ENCODE measurements at regions not wholly inside any gene's neighbourhood (a gene's known extent, or its start where the extent isn't known, plus 50 kb on each side); places are given as distances from the start of the nearest gene placed in this dataset.

GRCh38 chr21:27649323-27649722 lies 682.4 kb upstream of the ADAMTS5 start:
- no peak for DNase-seq

DNA sequence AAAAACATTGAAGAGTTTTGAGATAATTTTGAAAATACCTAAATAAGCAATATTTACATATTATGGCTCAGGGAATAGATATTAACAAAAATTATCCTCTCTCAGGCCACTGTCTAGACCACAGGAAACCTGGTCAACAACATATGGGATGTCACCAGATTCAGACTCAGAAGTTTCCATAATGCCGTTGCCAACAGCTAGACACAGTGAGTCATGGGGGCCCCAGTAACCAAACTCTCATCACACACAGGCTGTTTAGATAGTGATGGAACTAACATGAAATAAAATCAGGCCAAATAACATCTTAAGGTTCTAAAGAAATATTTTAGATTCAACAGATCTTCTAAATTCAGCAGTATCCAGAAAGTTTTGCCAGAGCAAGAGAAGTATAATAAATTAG lies 681.7 kb upstream of the ADAMTS5 start:
- no peak for DNase-seq

DNA sequence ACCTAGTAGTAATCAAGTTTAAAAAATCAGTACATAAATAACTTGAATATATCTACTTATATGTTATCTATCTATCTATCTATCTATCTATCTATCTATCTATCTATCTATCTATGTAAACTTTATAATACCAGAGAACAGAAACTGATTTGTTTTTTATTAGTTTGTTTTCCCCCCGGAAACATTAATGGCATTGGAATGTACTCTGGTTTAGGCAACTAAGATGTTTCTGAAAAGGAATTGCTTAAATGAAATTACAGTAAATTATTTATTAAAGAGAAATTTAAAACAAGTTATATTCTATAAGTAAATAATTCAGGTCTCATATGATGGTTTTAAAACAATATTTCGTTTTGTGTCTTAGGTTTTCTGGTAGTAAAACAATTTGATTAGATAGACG lies 681.0 kb upstream of the ADAMTS5 start:
- DNase-seq, result no peak

GRCh38 chr21:27647401-27647800 lies 680.5 kb upstream of the ADAMTS5 start:
- no peak for DNase-seq

GRCh38 chr21:27646691-27647090 lies 679.8 kb upstream of the ADAMTS5 start:
- no peak for DNase-seq

DNA sequence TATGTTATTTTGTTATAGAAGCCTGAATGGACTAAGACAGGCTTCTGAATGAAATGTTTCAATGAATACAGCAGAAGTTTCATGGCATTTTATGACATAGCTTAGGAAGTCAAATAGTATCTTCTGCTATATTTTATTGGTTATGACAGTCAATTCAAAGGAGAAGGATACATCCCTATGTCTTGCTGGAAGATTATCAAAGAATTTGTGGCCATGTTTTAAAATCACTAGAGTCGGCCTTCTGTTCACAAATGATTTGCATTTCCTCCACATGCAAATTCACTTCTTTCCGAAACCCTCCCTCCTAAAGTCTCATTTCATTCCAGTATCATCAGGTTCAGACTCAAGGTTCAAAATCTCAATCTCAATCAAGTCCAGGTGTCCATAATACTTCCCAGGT lies 679.2 kb upstream of the ADAMTS5 start:
- DNase-seq, result no peak

GRCh38 chr21:27645285-27645684 lies 678.4 kb upstream of the ADAMTS5 start:
- DNase-seq, result no peak

DNA sequence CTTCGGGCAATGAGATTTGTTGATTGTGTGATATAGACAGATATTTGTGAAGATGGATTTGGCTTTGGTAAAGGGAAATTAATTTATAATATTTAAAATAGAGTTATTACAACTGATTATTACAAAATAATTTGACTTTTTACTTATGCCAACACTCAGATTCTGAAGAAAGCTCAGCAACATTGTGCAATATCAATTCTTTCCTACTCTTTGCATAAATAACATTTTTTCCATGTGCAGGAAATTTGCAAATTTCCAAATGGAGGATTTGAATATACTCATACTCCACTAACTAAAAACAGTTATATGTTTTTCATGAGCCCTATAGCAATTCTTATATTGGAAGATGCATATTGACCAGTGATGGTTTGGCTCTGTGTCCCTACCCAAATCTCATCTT lies 676.4 kb upstream of the ADAMTS5 start:
- DNase-seq, result no peak

DNA sequence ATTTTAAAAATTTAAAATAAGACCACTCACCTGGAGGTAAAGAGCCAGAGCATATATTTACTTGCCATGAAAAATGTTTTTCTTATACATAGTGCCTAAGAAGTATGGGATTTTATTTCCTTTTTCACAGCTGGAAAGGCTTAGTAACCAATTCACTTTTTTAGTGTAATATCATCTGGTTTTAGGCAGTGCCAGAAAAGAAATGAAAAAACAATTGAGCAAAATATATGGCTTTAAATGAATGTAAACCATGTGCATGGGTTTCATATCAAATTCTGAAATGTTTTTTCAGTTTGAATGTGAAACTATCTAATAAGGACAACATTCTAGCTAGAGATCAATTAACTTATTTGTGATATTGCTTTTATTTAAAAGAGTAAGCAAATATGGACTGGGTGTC lies 672.4 kb upstream of the ADAMTS5 start:
- DNase-seq, result no peak

DNA sequence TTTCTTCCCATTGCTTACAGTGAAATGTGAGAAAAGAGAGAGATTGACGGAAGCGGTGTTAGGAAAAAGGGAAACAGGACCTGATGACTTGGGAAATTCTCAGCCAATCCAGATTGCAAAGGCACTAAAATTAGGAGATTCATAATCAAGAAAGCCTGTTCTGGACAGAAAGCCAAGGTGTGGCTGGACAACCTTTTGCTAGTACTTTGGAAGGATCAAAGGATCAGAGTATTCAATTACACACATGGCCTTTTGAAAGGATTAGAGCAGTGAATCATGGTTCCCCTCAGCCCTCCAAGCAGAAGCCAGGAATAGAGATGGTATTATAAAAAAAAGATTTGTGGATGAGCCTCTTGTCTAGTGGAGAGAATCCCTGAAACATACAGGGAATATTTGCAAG lies 669.8 kb upstream of the ADAMTS5 start:
- DNase-seq, result no peak

DNA sequence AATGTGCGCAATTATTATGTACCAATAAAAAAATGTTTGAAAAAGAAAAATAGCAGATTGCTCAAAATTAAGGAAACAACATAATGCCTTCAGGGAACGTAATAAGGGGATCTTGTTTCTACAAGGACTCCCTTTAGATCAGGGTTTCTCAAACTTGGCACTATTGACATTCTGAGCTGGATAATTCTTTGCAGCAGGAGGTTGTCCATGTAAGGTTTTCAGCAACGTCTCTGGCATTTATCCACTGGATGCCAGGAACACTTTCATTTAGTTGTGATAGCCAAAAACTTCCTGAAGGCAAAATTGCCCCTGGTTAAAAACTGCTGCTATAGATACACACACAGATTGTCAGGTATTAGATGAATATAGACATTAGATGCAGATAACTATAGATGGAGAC lies 666.7 kb upstream of the ADAMTS5 start:
- DNase-seq, result no peak

- DNase-seq, result no peak
Observed at GRCh38 chr21:27631471-27631870, 664.6 kb upstream of the ADAMTS5 start.

DNA sequence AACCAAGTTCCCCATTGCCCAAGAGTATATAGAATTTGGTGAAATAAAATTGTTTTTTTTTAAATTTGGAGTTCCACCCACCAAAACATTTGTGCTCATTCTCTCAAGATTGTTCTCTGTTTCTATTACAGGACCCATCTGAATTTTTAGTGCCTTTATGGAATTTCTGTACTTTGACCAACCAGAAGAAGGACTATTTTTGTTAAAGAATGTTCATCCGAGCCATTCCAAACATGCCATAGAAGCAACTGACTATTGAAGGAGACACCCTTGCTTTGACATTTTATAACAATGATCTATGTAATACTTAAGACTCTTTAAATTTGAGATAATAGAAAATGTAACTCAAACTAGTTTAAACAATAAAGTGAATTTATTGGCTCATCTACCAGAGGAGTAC lies 655.7 kb upstream of the ADAMTS5 start:
- no peak for DNase-seq

DNA sequence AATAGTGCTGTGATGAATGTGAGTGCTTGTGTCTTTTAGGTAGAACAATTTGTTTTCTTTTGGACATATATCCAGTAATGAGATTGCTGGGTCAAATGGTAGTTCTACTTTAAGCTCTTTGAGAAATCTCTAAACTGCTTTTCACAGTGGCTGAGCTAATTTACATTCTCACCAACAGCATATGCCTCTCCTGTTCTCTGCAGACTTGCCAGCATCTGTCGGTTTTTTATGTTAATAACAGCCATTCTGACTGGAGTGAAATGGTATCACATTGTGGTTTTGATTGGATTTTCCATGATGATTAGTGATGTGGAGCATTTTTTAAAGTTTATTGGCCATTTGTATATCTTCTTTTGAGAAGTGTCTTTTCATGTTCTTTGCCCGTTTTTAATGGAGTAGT lies 647.3 kb upstream of the ADAMTS5 start:
- no peak for DNase-seq

DNA sequence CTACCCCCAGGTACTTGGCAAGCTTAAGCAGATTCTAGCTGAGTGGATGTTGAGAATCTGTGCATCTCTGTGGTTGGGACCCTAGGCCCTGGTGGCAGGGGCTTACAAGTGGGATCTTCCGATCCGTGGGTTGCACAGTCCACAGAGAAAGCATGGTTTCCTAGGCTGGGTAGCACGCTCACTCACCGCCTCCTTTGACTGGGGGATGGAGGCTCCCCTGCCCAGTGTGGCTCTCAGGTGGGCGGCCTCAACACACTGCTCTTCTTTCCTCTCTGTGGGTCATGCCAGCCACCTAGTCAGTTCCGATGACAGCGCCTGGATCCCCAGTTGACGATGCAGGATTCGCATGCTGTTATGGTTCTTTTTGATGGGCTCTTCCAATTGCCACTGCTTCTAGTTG lies 639.5 kb upstream of the ADAMTS5 start:
- no peak for DNase-seq

DNA sequence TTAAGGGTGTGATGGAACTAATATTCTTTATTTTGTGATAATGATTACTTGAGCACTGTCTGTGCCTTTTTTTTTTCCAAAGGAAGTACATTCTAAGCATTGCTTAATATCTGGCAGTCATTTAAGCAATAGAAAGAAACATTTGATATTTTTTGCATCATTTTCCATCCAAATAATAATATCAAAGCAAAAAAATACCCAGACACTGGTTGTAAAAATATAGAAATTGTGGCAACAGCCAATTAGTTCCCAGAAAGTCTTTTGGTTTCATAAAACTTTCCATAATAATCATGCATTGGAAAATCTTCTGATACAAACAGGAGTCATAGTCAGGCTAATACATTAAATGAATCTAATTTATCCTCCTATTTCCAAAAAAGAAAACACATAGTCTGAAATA lies 629.3 kb upstream of the ADAMTS5 start:
- DNase-seq, result no peak

- no peak for DNase-seq
Observed at GRCh38 chr21:27595716-27596115, 628.8 kb upstream of the ADAMTS5 start.

DNA sequence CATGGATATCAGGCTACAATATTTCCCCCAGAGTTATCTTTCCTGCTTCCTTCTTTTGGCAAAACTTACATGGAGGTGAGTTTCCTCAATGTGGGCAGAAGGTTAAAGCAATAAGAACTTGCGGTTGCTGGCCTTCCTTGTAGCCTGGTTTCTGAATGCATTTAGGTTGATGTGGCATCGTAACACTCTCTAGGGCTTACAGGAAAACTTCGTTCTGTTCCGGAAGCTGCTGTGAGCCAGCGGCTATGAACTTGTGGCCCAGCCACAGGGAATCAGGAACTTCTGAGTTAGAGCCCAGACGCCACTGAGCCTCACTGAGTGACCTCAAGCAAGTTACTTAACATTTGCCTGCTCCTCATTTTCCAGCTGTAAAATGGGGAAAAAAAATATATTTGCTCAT lies 623.4 kb upstream of the ADAMTS5 start:
- no peak for DNase-seq

DNA sequence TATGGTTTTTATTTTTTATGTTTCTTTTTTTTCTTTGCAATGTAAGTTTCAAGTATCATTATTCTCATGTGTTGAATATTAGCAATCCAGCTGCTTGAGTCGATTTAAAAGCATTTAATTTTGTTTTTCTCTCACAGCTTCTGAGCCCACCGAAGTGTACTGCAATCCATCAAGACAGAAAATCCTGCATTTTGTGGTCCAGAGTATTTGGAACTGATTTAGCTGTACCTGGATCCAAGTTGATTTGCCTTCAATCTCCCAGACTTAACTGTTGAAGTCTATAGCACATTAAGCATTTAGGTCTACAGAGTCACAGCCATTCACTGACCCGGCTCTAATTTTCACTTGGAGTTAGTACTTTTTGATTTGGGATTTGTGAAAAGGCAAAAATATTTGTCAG lies 622.9 kb upstream of the ADAMTS5 start:
- DNase-seq, result no peak

DNA sequence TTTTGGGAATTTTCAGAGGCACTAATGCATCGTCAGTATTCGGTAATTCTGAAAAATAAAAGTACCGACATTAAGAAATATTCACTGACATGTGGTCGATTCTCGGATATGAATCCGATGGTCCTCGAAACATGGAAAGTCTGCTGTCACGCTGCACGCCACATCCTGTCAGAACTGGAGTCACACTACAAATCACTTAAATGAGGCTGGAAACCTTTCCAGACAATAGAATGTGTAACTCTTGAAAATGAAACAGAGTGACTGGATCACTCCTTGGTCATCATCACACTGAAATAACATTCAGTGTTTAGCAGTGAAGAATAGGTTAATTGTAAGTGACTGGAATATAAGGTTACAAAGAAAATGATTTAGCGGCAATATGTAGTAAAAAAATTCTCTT lies 620.1 kb upstream of the ADAMTS5 start:
- DNase-seq, result no peak

DNA sequence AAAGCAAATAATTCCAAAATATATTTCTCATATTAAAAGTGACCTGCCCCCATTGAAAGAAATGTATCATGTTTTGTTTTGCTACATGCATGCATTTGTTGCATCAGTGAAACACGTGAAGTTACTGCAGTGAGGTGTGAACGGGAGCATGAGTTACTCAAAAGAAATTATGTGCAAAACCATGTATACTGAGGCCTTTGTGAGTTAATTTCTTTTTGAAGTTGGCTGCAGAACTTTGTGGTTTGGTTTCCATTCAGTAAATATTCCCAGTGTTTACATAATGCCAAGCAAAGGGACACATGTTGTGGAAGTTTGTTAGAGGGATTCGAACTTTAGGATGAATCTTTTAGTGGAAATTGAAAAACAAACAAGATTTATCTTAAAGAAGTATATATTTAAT lies 619.4 kb upstream of the ADAMTS5 start:
- no peak for DNase-seq

DNA sequence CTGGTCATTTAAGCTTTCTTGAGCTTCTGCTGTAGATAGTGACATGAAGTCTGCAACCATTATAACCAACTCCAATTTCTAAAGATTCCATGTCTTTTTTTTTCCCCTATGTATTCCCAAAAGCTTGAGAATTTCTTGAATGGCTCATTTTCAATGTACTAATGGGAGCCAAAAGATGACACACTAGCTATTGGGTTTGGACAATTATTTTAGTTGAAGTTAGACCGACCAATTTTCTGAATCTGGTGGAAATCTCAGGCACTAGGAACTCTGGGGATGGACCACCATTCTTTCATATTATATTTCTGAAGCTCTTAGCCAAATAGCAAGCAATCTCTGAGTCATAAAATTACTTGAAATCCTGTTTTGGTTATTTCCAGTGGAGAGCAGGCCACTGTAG lies 617.4 kb upstream of the ADAMTS5 start:
- no peak for DNase-seq

DNA sequence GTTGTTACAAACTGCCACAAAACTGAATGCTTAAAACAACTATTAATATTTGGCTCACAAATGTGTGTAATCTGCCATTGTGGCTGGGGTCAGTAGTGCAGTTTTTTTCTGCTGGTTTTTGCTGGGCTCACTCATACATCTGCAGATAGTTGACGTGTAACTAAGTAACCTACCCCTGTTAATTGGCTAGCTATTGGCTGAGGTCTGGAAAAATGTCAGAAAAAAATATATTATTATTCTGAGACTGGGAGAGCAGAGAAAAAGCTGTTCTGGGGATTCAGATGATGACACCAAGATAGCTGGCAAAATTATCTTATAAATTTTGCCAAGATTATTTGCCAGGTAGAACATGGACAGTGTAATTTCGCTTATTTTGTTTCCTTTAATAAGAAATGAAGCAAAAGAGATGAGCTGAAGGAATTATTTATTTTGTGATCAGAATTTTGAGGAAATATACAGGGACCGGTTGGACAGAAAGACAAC lies 616.1 kb upstream of the ADAMTS5 start:
- DNase-seq, result no peak

DNA sequence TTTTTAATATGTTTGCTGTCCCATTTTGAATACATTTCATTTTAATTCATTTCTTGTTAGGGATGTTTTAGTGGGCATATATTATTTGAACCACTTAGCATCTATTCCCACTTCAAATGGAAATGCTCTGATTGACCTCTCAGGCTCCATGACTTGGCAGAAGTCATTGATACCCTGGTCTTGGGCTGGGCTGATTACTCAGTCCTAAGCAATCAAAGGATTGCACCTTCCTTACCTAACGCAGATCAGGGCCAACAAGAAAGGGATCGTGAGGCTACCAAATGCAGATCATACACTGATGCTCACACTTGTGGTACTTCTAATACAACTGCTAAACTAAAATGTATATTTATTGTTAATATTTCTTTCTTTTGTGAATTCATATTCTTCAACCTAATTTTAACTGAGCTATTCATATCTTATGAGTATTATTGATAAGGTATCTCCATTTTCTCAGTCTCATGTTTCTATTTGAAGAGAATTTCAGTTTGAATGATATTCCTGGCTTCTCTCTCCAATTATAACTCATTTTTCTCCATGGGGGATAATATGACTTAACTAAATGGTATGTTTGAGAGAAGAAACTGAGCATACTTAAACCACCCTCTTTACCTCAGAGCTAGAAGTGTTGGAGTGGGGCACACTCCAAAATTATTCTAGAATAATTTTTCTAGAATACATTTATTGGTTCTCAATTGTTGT lies 615.5 kb upstream of the ADAMTS5 start:
- no peak for DNase-seq

DNA sequence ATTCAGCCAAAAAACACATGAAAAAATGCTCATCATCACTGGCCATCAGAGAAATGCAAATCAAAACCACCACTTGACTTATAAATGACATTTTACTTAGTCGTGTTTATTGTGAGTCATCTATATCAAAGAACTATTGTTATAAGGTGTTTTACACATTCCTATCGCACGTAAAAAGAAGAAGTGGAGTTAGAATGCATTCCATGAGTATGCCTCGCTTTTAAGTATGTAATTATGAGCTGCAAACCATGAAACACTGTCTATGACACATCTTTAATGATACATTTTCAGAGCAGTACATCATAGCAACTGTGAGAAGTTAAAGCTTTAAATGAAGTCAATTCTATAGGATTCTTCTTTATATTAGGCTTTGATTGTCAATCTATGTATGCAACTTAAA lies 614.3 kb upstream of the ADAMTS5 start:
- no peak for DNase-seq

DNA sequence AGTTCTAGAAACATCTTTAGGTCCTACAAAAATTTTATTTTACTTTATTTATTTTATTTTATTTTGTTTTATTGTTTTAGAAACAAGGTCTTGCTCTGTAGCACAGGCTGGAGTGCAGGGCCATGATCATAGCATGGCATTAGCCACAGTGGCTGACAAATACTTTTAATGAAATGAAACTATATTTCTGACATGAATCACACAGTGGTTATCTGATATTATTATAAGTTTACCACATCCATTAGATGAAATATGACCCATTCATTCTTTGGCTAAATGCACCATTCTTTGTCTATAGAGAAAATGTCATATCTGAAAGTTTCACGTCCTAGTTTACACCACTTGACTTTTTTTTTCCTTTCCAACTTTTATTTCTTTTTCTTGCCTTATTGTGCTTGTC lies 613.4 kb upstream of the ADAMTS5 start:
- no peak for DNase-seq

All from NK-92 treated with Interleukin-12 subunit alpha and Interleukin-12 subunit beta, amount 100 ng/mL, for 24 hours (cell line).